ENCODE measurements at regions not wholly inside any gene's neighbourhood (a gene's known extent, or its start where the extent isn't known, plus 50 kb on each side); places are given as distances from the start of the nearest gene placed in this dataset.
"Not testable (repeated sequence)": the region's sequence is repeated elsewhere in the genome, so short reads cannot be mapped to it uniquely, and the experiment has no call there.

DNA sequence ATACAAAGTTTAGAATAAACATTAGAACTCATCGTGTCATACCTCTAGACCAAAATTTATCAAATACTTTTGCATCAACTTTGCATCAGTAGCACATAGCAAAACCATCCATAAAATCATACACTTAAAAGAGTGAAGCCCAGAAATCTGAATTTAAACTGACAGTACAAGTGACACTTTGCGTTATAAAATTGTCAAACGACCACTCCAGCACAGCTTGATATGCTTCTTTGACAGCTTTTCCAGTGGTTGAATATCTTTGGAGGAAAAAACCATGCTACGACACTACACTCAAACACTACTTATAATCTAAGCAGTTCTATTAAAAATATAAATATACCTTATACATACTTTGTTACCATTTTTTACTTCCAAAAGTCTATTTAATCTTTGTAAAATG, 1644.4 kb downstream of the STIM2 start:
- ATAC-seq (ENCODE audit: low FRiP score), result no peak
- Histone ChIP-seq H3K4me1 (ENCODE audit: control insufficient read depth in 1 of 2, insufficient read depth in 2 of 2, low read length in 2 of 2) (no peaks in the 10 kb centered on the region), H3K9me3 (ENCODE audit: control insufficient read depth, low read length) (no peaks in the 10 kb centered on the region), H3K27me3 (ENCODE audit: control insufficient read depth in 1 of 2, insufficient read depth in 2 of 2, low read length in 1 of 2) (no peaks in the 10 kb centered on the region), H3K36me3 (ENCODE audit: control insufficient read depth in 1 of 2, insufficient read depth in 2 of 2, low read length in 1 of 2) (no peaks in the 10 kb centered on the region), H3K27ac (ENCODE audit: low read depth in 1 of 2, low read length in 2 of 2) (no peak overlapping the region), H3K4me3 (ENCODE audit: low read length in 2 of 2) (no peak overlapping the region)
- DNase-seq, result no peak
- 75 to 78% methylated on average over 4 of the region's 4 CpGs for WGBS, 2 donors
- intact Hi-C loops (cut with DNase I), result no loop called here

DNA sequence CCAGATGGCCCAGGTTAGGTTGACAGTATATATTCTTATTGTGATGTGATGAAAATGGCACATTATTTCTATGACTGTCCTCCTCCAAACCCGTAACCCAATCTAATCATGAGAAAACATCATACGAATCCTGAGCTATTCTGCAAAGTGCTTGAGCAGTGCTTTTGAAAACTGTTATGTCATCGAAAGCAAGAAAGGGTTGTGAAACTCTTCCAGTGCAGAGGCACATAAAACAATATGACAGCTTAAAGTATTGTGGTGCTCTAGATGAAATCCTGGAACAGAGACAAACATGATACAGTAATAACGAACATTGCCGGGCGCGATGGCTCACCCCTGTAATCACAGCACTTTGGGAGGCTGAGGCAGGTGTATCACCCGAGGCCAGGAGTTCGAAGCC, 1648.0 kb downstream of the STIM2 start:
- ATAC-seq (ENCODE audit: low FRiP score), result no peak
- 87 to 92% methylated on average over 9 of the region's 9 CpGs for WGBS, 2 donors

DNA sequence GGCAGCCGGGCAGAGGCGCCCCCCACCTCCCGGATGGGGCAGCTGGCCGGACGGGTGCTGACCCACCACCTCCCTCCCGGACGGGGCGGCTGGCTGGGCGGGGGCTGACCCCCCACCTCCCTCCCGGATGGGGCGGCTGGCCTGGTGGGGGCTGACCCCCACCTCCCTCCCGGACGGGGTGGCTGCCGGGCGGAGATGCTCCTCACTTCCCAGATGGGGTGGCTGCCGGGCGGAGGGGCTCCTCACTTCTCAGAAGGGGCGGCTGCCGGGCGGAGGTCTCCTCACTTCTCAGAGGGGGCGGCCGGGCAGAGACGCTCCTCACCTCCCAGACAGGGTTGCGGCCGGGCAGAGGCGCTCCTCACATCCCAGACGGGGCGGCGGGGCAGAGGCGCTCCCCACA, 1654.1 kb downstream of the STIM2 start:
- H3K9me3 ChIP-seq (ENCODE audit: control insufficient read depth, low read length); H3K27me3 ChIP-seq (ENCODE audit: control insufficient read depth in 1 of 2, insufficient read depth in 2 of 2, low read length in 1 of 2); DNase-seq; intact Hi-C loops (cut with DNase I); H3K27ac ChIP-seq (ENCODE audit: low read depth in 1 of 2, low read length in 2 of 2); H3K36me3 ChIP-seq (ENCODE audit: control insufficient read depth in 1 of 2, insufficient read depth in 2 of 2, low read length in 1 of 2); H3K4me3 ChIP-seq (ENCODE audit: low read length in 2 of 2); ATAC-seq (ENCODE audit: low FRiP score); H3K4me1 ChIP-seq (ENCODE audit: control insufficient read depth in 1 of 2, insufficient read depth in 2 of 2, low read length in 2 of 2): not testable (repeated sequence)
- WGBS, 2 donors, result 93 to 96% methylated on average over 16 to 30 of the region's 30 CpGs

More for the DNA sequence above, 1648.0 kb downstream of the STIM2 start:
- intact Hi-C loops (cut with DNase I), result no loop called here
- H3K4me3 ChIP-seq (ENCODE audit: low read length in 2 of 2), result no peak overlapping the region
- no peaks in the 10 kb centered on the region for H3K27me3 ChIP-seq (ENCODE audit: control insufficient read depth in 1 of 2, insufficient read depth in 2 of 2, low read length in 1 of 2)
- DNase-seq, result no peak
- no peaks in the 10 kb centered on the region for H3K9me3 ChIP-seq (ENCODE audit: control insufficient read depth, low read length)
- H3K4me1 ChIP-seq (ENCODE audit: control insufficient read depth in 1 of 2, insufficient read depth in 2 of 2, low read length in 2 of 2), result no peaks in the 10 kb centered on the region
- no peaks in the 10 kb centered on the region for H3K36me3 ChIP-seq (ENCODE audit: control insufficient read depth in 1 of 2, insufficient read depth in 2 of 2, low read length in 1 of 2)
- no peak overlapping the region for H3K27ac ChIP-seq (ENCODE audit: low read depth in 1 of 2, low read length in 2 of 2)

DNA sequence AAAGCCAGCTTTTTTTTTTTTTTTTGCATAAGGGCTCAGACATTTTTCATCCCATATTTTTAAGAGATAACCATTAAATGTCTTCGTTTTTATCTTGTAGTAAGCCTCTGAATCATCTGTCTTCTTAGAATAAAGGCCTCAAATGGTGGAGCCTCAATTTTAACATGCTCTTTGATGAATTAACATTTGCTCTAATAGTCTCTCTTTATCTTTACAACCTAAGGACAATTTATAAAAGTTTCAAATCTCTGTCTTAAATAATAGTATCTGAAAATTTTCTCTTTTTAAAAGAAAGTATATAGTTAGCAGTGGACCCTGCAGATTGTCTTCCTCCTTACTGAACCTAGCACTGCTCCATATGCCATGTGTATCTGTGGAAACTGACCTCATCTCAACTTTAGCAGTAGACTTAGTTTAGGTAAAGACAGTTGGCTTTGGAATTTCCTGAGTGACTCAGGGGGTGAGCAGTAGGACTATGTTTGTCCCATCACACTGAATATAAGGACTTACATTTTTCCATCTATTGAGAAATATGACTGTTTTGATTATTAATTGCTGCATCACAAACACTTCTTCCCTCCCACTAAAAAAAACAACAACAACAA, 1658.0 kb downstream of the STIM2 start:
- H3K4me1 ChIP-seq (ENCODE audit: control insufficient read depth in 1 of 2, insufficient read depth in 2 of 2, low read length in 2 of 2), result no peaks in the 10 kb centered on the region
- H3K27me3 ChIP-seq (ENCODE audit: control insufficient read depth in 1 of 2, insufficient read depth in 2 of 2, low read length in 1 of 2), result no peaks in the 10 kb centered on the region
- H3K27ac ChIP-seq (ENCODE audit: low read depth in 1 of 2, low read length in 2 of 2), result no peak overlapping the region
- intact Hi-C loops (cut with DNase I), result no loop called here
- H3K9me3 ChIP-seq (ENCODE audit: control insufficient read depth, low read length), result no peaks in the 10 kb centered on the region
- DNase-seq (no peak), ATAC-seq (ENCODE audit: low FRiP score) (no peak)
- WGBS, 2 donors, result 65 to 70% methylated on average over 1 of the region's 1 CpG
- H3K4me3 ChIP-seq (ENCODE audit: low read length in 2 of 2), result no peak overlapping the region
- H3K36me3 ChIP-seq (ENCODE audit: control insufficient read depth in 1 of 2, insufficient read depth in 2 of 2, low read length in 1 of 2), result no peaks in the 10 kb centered on the region

DNA sequence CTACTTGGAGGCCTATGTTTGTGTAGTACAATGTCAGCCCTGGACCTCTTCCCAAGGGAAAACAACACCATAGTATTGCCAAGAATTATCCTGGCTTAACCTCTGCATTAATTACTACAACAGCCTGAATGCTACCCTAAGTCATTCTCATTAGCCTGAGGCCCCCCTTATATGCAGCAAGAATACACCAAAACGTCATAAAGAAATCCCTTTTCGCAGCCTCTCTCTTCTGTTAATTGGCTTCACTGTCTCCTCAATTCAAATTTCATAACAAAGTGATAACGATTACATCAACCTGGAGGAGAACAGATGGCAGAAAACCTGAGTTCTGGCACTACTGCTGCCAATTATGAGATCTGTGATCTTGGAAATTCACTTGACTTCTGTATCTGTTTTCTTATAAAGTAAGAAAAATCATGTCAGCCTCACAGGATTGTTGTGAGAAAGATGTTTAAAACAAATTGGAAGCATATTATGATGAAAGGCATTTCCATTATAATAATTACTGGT, 1663.1 kb downstream of the STIM2 start:
- Histone ChIP-seq H3K9me3 (ENCODE audit: control insufficient read depth, low read length) (no peaks in the 10 kb centered on the region), H3K4me1 (ENCODE audit: control insufficient read depth in 1 of 2, insufficient read depth in 2 of 2, low read length in 2 of 2) (no peaks in the 10 kb centered on the region), H3K27me3 (ENCODE audit: control insufficient read depth in 1 of 2, insufficient read depth in 2 of 2, low read length in 1 of 2) (no peaks in the 10 kb centered on the region), H3K4me3 (ENCODE audit: low read length in 2 of 2) (no peak overlapping the region), H3K36me3 (ENCODE audit: control insufficient read depth in 1 of 2, insufficient read depth in 2 of 2, low read length in 1 of 2) (no peaks in the 10 kb centered on the region), H3K27ac (ENCODE audit: low read depth in 1 of 2, low read length in 2 of 2) (no peak overlapping the region)
- no peak for ATAC-seq (ENCODE audit: low FRiP score)
- intact Hi-C loops (cut with DNase I), result no loop called here
- DNase-seq, result no peak
- 84 to 85% methylated on average over 3 of the region's 3 CpGs for WGBS, 2 donors

DNA sequence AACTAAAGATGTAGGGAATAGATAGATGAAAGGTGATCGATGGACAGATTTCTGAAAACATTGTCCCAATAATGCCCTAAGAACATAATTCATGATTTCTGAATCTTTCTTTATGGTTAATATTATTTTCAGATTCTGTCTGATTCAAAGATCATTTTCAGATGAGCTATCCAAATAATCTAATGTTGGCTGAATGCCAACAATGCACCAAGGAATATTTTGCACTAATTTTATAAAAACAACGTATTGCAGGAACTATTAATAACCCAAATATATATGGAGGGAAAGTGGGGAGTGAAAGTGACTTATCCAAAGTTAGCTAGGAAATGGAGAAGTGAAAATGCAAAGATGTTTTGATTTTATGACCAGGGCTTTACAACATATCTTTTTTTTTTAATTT, 1675.5 kb downstream of the STIM2 start:
- H3K4me3 ChIP-seq (ENCODE audit: low read length in 2 of 2), result no peak overlapping the region
- no peaks in the 10 kb centered on the region for H3K27me3 ChIP-seq (ENCODE audit: control insufficient read depth in 1 of 2, insufficient read depth in 2 of 2, low read length in 1 of 2)
- 66 to 69% methylated on average over 2 of the region's 2 CpGs for WGBS, 2 donors
- no peaks in the 10 kb centered on the region for H3K9me3 ChIP-seq (ENCODE audit: control insufficient read depth, low read length)
- intact Hi-C loops (cut with DNase I), result no loop called here
- no peaks in the 10 kb centered on the region for H3K4me1 ChIP-seq (ENCODE audit: control insufficient read depth in 1 of 2, insufficient read depth in 2 of 2, low read length in 2 of 2)
- no peak for DNase-seq
- no peak overlapping the region for H3K27ac ChIP-seq (ENCODE audit: low read depth in 1 of 2, low read length in 2 of 2)
- H3K36me3 ChIP-seq (ENCODE audit: control insufficient read depth in 1 of 2, insufficient read depth in 2 of 2, low read length in 1 of 2), result no peaks in the 10 kb centered on the region
- no peak for ATAC-seq (ENCODE audit: low FRiP score)

DNA sequence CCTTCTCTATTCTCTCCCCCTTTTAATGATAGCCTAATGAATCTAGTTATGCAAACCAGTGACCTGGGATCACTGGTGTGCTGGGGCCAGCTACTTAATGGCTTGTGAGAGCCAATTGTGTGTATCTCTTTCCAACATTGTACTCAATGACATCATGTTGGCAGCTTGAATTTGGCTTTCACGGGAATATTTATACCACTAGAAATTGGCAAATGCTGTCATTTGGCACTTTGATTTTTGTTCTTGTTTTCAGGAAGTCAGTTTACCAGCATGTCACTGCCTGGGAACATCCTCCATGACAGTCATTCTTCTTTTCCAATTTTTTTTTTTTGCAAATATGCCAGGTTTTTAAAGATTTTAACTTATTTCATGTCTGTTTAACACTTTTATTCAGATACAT, 1685.3 kb downstream of the STIM2 start:
- no peak for ATAC-seq (ENCODE audit: low FRiP score)
- DNase-seq, result no peak
- Histone ChIP-seq H3K4me3 (ENCODE audit: low read length in 2 of 2) (no peak overlapping the region), H3K27ac (ENCODE audit: low read depth in 1 of 2, low read length in 2 of 2) (no peak overlapping the region), H3K4me1 (ENCODE audit: control insufficient read depth in 1 of 2, insufficient read depth in 2 of 2, low read length in 2 of 2) (no peaks in the 10 kb centered on the region), H3K27me3 (ENCODE audit: control insufficient read depth in 1 of 2, insufficient read depth in 2 of 2, low read length in 1 of 2) (no peaks in the 10 kb centered on the region), H3K9me3 (ENCODE audit: control insufficient read depth, low read length) (no peaks in the 10 kb centered on the region), H3K36me3 (ENCODE audit: control insufficient read depth in 1 of 2, insufficient read depth in 2 of 2, low read length in 1 of 2) (no peaks in the 10 kb centered on the region)
- intact Hi-C loops (cut with DNase I), result no loop called here
- WGBS, 2 donors, result 60 to 72% methylated on average over 1 of the region's 1 CpG

DNA sequence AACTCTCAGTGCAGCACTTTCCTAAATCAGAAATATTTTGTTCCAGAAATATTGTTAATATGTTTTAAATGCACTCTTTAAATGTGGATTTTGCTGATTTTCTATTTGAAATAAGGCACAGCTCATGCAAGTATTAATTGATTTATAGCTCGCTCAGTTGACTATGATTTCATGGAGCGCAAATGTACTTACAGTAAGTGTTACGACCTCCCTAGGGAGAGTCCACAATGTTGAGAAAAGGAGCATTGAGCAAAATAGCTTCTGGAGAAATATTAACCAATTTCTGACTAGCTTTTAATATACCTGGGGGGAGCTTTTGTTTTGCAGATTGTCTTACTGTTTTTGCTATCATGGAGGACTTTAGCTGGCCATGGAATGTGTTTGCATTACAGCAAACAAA, 1687.5 kb downstream of the STIM2 start:
- no peak overlapping the region for H3K27ac ChIP-seq (ENCODE audit: low read depth in 1 of 2, low read length in 2 of 2)
- WGBS, 2 donors, result 11 to 26% methylated on average over 3 of the region's 3 CpGs
- ATAC-seq (ENCODE audit: low FRiP score), result no peak
- no peak overlapping the region for H3K4me3 ChIP-seq (ENCODE audit: low read length in 2 of 2)
- H3K9me3 ChIP-seq (ENCODE audit: control insufficient read depth, low read length), result no peaks in the 10 kb centered on the region
- H3K27me3 ChIP-seq (ENCODE audit: control insufficient read depth in 1 of 2, insufficient read depth in 2 of 2, low read length in 1 of 2), result no peaks in the 10 kb centered on the region
- no peaks in the 10 kb centered on the region for H3K4me1 ChIP-seq (ENCODE audit: control insufficient read depth in 1 of 2, insufficient read depth in 2 of 2, low read length in 2 of 2)
- intact Hi-C loops (cut with DNase I), result no loop called here
- no peak for DNase-seq
- H3K36me3 ChIP-seq (ENCODE audit: control insufficient read depth in 1 of 2, insufficient read depth in 2 of 2, low read length in 1 of 2), result no peaks in the 10 kb centered on the region

DNA sequence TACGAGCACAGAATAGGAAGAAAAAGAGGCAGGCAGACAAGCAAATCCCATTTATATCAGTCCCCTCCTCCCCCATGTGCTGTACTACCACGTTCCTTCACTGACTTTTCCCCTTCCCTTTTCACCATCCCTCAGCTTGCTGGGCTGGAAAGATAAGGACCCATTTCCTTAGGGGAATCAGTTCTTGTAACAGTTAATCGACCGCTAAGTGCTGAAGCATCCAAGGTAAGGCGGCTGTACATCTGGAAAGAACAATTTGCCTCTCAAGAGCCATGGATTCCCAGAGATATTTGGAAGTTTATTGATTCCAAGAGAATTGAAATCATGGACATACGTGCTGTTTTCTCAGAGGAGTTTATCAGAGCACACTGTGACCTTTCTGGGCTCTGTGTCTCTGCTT, 1688.0 kb downstream of the STIM2 start:
- ATAC-seq (ENCODE audit: low FRiP score), result no peak
- no peak for DNase-seq
- Histone ChIP-seq H3K36me3 (ENCODE audit: control insufficient read depth in 1 of 2, insufficient read depth in 2 of 2, low read length in 1 of 2) (no peaks in the 10 kb centered on the region), H3K9me3 (ENCODE audit: control insufficient read depth, low read length) (no peaks in the 10 kb centered on the region), H3K27me3 (ENCODE audit: control insufficient read depth in 1 of 2, insufficient read depth in 2 of 2, low read length in 1 of 2) (no peaks in the 10 kb centered on the region), H3K4me1 (ENCODE audit: control insufficient read depth in 1 of 2, insufficient read depth in 2 of 2, low read length in 2 of 2) (no peaks in the 10 kb centered on the region), H3K27ac (ENCODE audit: low read depth in 1 of 2, low read length in 2 of 2) (no peak overlapping the region), H3K4me3 (ENCODE audit: low read length in 2 of 2) (no peak overlapping the region)
- 36 to 44% methylated on average over 6 of the region's 6 CpGs for WGBS, 2 donors
- intact Hi-C loops (cut with DNase I), result no loop called here
